Astrocyte (in vitro differentiated cells and primary cell): ENCODE measurements at regions not wholly inside any gene's neighbourhood (a gene's known extent, or its start where the extent isn't known, plus 50 kb on each side); places are given as distances from the start of the nearest gene placed in this dataset.

Experiments
- DNase-seq: peaks from one replicate; pipeline ENCODE4 v3.0.0-alpha.2; 2010; ENCODE audit warnings: low read depth
- FAIRE-seq: peaks from 2 replicates; lab custom pipeline; 2011; peaks lifted over from hg19 to GRCh38; lab: Jason Lieb, UNC
- H2AFZ ChIP-seq: 2 replicates; pipeline ENCODE4 v1.6.0; 2012; ENCODE audit warnings: low read depth, low read length, inconsistent platforms
- H3K27ac ChIP-seq: 2 replicates; pipeline ENCODE4 v1.5.1; 2011; ENCODE audit warnings: low read depth, low read length, inconsistent platforms
- H3K27me3 ChIP-seq: 2 replicates; pipeline ENCODE4 v1.6.0; 2011; ENCODE audit warnings: low read length, inconsistent platforms; ENCODE audit not compliant: insufficient read depth
- H3K36me3 ChIP-seq: 2 replicates; pipeline ENCODE4 v1.5.1; 2011; ENCODE audit warnings: low read length, inconsistent platforms; ENCODE audit not compliant: insufficient read depth
- H3K4me1 ChIP-seq: 2 replicates; pipeline ENCODE4 v1.5.1; 2011; ENCODE audit warnings: low read length, inconsistent platforms; ENCODE audit not compliant: insufficient read depth
- H3K4me2 ChIP-seq: 2 replicates; pipeline ENCODE4 v1.6.0; 2012; ENCODE audit warnings: low read length, inconsistent platforms
- H3K4me3 ChIP-seq: 2 replicates; pipeline ENCODE4 v1.5.1; 2011; ENCODE audit warnings: low read depth, mild to moderate bottlenecking, low read length, inconsistent platforms; ENCODE audit not compliant: insufficient read depth
- H3K79me2 ChIP-seq: 2 replicates; pipeline ENCODE4 v1.6.0; 2012; ENCODE audit warnings: mild to moderate bottlenecking, low read length, inconsistent platforms; ENCODE audit not compliant: insufficient read depth
- H3K9ac ChIP-seq: 2 replicates; pipeline ENCODE4 v1.6.0; 2012; ENCODE audit warnings: mild to moderate bottlenecking, low read length, inconsistent platforms
- H3K9me3 ChIP-seq: 2 replicates; pipeline ENCODE4 v1.5.1; 2012; ENCODE audit warnings: low read depth, mild to moderate bottlenecking, low read length, inconsistent platforms; ENCODE audit not compliant: insufficient read depth
- H4K20me1 ChIP-seq: 2 replicates; pipeline ENCODE4 v1.6.0; 2012; ENCODE audit warnings: low read length, inconsistent platforms; ENCODE audit not compliant: insufficient read depth
- H3K27ac Mint-ChIP-seq: one replicate; pipeline ENCODE4 v1.8.0; 2021; ENCODE audit warnings: mild to moderate bottlenecking, mixed read lengths; ENCODE audit not compliant: unreplicated experiment
- H3K27me3 Mint-ChIP-seq: one replicate; pipeline ENCODE4 v1.8.0; 2021; ENCODE audit warnings: low read depth, mixed read lengths; ENCODE audit not compliant: unreplicated experiment
- H3K36me3 Mint-ChIP-seq: one replicate; pipeline ENCODE4 v1.8.0; 2021; ENCODE audit warnings: low read depth, mixed read lengths; ENCODE audit not compliant: unreplicated experiment
- H3K4me1 Mint-ChIP-seq: one replicate; pipeline ENCODE4 v1.8.0; 2021; ENCODE audit warnings: low read depth, mixed read lengths; ENCODE audit not compliant: unreplicated experiment
- H3K4me3 Mint-ChIP-seq: one replicate; pipeline ENCODE4 v1.8.0; 2021; ENCODE audit warnings: mild to moderate bottlenecking, moderate library complexity, mixed read lengths; ENCODE audit not compliant: unreplicated experiment
- H3K9me3 Mint-ChIP-seq: one replicate; pipeline ENCODE4 v1.8.0; 2021; ENCODE audit warnings: mild to moderate bottlenecking, mixed read lengths; ENCODE audit not compliant: unreplicated experiment
- EZH2 ChIP-seq: IDR thresholded peaks from 2 replicates; pipeline ENCODE4 v1.6.1; 2012; ENCODE audit warnings: mild to moderate bottlenecking, low read length, inconsistent platforms; ENCODE audit not compliant: insufficient read depth
- TF ChIP-seq, protein P1 (sequence below): IDR thresholded peaks from 2 replicates; pipeline ENCODE4 v1.5.1; 2011; ENCODE audit warnings: low read depth, mild to moderate bottlenecking, inconsistent platforms, low read length, moderate library complexity; ENCODE audit not compliant: insufficient read depth

DNA sequence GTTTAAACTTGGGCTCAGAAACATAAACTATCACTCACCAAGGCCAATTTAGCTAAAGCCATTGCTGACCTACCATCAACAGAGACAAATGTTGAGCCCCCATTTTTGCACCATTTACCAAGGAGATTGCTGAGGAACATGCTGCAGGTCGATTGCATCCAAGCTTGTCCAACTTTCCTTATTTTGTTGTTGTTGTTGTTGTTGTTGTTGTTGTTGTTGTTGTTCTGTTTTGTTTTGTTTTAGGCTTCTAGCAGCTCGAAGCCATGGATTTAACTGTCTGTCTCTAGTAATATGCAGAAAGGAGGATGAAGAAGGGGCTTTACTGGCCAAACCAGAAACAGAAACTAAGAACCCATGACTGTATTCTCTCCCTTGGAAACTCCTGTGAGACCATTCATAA lies 571.5 kb downstream of the IRS1 start:
- no peaks in the 10 kb centered on the region for H3K79me2 ChIP-seq
- Mint-ChIP-seq H3K36me3 (no peaks in the 10 kb centered on the region), H3K4me3 (no peak overlapping the region), H3K4me1 (peaks cover 1% of the 10 kb centered on the region), H3K27ac (no peak overlapping the region), H3K9me3 (no peaks in the 10 kb centered on the region), H3K27me3 (no peaks in the 10 kb centered on the region)
- H3K4me1 ChIP-seq: no peaks in the 10 kb centered on the region
- H3K36me3 ChIP-seq: no peaks in the 10 kb centered on the region
- H4K20me1 ChIP-seq: no peaks in the 10 kb centered on the region
- DNase-seq: no peak
- no peak for FAIRE-seq
- no peak overlapping the region for H3K9ac ChIP-seq
- no peak overlapping the region for H2AFZ ChIP-seq
- no peak overlapping the region for H3K4me3 ChIP-seq
- TF ChIP-seq EZH2: no peak
- TF ChIP-seq, protein P1, sequence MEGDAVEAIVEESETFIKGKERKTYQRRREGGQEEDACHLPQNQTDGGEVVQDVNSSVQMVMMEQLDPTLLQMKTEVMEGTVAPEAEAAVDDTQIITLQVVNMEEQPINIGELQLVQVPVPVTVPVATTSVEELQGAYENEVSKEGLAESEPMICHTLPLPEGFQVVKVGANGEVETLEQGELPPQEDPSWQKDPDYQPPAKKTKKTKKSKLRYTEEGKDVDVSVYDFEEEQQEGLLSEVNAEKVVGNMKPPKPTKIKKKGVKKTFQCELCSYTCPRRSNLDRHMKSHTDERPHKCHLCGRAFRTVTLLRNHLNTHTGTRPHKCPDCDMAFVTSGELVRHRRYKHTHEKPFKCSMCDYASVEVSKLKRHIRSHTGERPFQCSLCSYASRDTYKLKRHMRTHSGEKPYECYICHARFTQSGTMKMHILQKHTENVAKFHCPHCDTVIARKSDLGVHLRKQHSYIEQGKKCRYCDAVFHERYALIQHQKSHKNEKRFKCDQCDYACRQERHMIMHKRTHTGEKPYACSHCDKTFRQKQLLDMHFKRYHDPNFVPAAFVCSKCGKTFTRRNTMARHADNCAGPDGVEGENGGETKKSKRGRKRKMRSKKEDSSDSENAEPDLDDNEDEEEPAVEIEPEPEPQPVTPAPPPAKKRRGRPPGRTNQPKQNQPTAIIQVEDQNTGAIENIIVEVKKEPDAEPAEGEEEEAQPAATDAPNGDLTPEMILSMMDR: no peak
- no peak overlapping the region for H3K4me2 ChIP-seq
- no peaks in the 10 kb centered on the region for H3K9me3 ChIP-seq
- no peaks in the 10 kb centered on the region for H3K27me3 ChIP-seq
- no peak overlapping the region for H3K27ac ChIP-seq

DNA sequence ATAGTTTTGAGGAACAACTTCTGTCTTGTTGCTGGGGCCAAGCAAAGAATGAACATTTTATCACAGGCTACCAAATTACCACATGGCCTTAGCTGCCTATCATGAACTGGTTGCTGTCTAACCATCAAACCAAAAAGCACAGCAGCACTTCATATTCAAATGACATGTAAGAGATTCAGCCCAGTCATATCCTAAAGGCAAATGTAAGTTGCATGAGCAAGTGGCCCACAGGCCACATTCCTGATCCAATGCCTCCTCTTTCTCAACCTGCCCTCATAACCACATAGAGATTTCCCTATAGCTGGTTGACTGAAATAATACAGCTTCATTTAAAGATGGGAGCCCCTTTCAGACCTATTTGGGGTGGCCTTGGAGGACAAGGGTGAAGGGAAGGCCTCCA lies 572.3 kb downstream of the IRS1 start:
- Histone ChIP-seq H3K36me3 (no peaks in the 10 kb centered on the region), H3K4me2 (no peak overlapping the region), H3K9ac (no peak overlapping the region), H3K27ac (no peak overlapping the region), H3K79me2 (no peaks in the 10 kb centered on the region), H4K20me1 (no peaks in the 10 kb centered on the region), H3K27me3 (no peaks in the 10 kb centered on the region), H2AFZ (no peak overlapping the region), H3K4me1 (no peaks in the 10 kb centered on the region), H3K9me3 (no peaks in the 10 kb centered on the region), H3K4me3 (no peak overlapping the region)
- no peak for TF ChIP-seq EZH2
- TF ChIP-seq, protein P1: no peak
- DNase-seq (no peak), FAIRE-seq (no peak)
- no peak overlapping the region for H3K27ac Mint-ChIP-seq
- no peaks in the 10 kb centered on the region for H3K9me3 Mint-ChIP-seq
- peaks cover 2% of the 10 kb centered on the region for H3K4me1 Mint-ChIP-seq
- H3K4me3 Mint-ChIP-seq: no peak overlapping the region
- H3K36me3 Mint-ChIP-seq: no peaks in the 10 kb centered on the region
- H3K27me3 Mint-ChIP-seq: no peaks in the 10 kb centered on the region

DNA sequence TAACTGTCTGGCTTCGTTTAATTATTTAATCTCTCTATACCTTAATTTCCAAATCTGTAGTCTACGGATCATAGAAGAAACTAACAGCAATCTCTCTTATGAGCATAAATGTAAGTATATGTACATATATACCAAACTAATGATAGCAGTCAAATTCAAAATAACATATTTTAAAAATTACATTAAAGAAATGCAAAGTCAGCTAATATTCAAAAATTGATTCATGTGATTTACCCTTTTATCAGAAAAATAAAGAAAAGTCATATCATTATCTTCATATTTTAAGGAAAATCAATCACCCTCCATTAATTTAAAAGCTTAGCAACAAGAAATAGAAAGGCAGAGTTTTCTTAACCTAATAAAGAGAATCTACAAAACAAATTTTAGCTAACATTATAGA lies 575.9 kb downstream of the IRS1 start:
- H3K27ac ChIP-seq: no peak overlapping the region
- no peak overlapping the region for H2AFZ ChIP-seq
- Mint-ChIP-seq H3K9me3 (no peaks in the 10 kb centered on the region), H3K4me1 (peaks cover 2% of the 10 kb centered on the region), H3K36me3 (no peaks in the 10 kb centered on the region), H3K4me3 (no peak overlapping the region), H3K27ac (no peak overlapping the region), H3K27me3 (no peaks in the 10 kb centered on the region)
- TF ChIP-seq EZH2: no peak
- no peaks in the 10 kb centered on the region for H4K20me1 ChIP-seq
- no peaks in the 10 kb centered on the region for H3K79me2 ChIP-seq
- DNase-seq (no peak), FAIRE-seq (no peak)
- H3K4me3 ChIP-seq: no peak overlapping the region
- H3K9me3 ChIP-seq: no peaks in the 10 kb centered on the region
- no peak overlapping the region for H3K4me2 ChIP-seq
- no peaks in the 10 kb centered on the region for H3K27me3 ChIP-seq
- no peaks in the 10 kb centered on the region for H3K4me1 ChIP-seq
- no peak overlapping the region for H3K9ac ChIP-seq
- H3K36me3 ChIP-seq: no peaks in the 10 kb centered on the region
